Caco-2 (cell line): ENCODE measurements at regions not wholly inside any gene's neighbourhood (a gene's known extent, or its start where the extent isn't known, plus 50 kb on each side); places are given as distances from the start of the nearest gene placed in this dataset.

Experiments used
- BruUV-seq: library from RNA; stranded (reverse); fragments of 400-500 nt; replicated peaks from 2 replicates; lab custom pipeline; 2021; lab: Mats Ljungman, UMichigan
- CTCF ChIA-PET: fragments of 300-600 bp; sonication (Branson Sonifier 250); formaldehyde crosslinking; loops from one replicate; lab custom pipeline; 2022; ENCODE audit warnings: antibody characterized with exemption; lab: Charles Lee
- POLR2A ChIA-PET: fragments of 300-600 bp; sonication (Branson Sonifier 250); formaldehyde crosslinking; loops from one replicate; lab custom pipeline; 2022; ENCODE audit warnings: antibody characterized with exemption; lab: Charles Lee
- DNase-seq, 2 experiments: peaks; one replicate each; pipeline versions ENCODE4 v3.0.0 to v3.0.0-alpha.2; 2020 to 2022
- H3K27me3 ChIP-seq: replicated peaks from 2 replicates; pipeline ENCODE4 v1.6.0; 2011; ENCODE audit warnings: low read length; ENCODE audit not compliant: control insufficient read depth, insufficient read depth
- H3K36me3 ChIP-seq: 2 replicates; pipeline ENCODE4 v1.5.1; 2011; ENCODE audit warnings: low read length; ENCODE audit not compliant: control insufficient read depth, insufficient read depth
- H3K4me1 ChIP-seq: fragments of 250-450 bp; sonication (Bioruptor Pico); 2 replicates; pipeline ENCODE4 v1.5.1; 2020; ENCODE audit warnings: mild to moderate bottlenecking
- H3K4me3 ChIP-seq: 2 replicates; pipeline ENCODE4 v1.5.1; 2011; ENCODE audit warnings: low read depth, mild to moderate bottlenecking, control low read depth, low read length
- H3K9me3 ChIP-seq: fragments of 250-450 bp; sonication (Bioruptor Pico); 2 replicates; pipeline ENCODE4 v1.5.1; 2020; ENCODE audit warnings: mild to moderate bottlenecking, moderate library complexity
- H3K27ac Mint-ChIP-seq: one replicate; pipeline ENCODE4 v1.8.0; 2022; ENCODE audit warnings: mixed read lengths; ENCODE audit not compliant: unreplicated experiment
- H3K27me3 Mint-ChIP-seq: one replicate; pipeline ENCODE4 v1.8.0; 2022; ENCODE audit warnings: mixed read lengths; ENCODE audit not compliant: insufficient read depth, unreplicated experiment
- H3K36me3 Mint-ChIP-seq: one replicate; pipeline ENCODE4 v1.8.0; 2022; ENCODE audit warnings: mild to moderate bottlenecking, mixed read lengths; ENCODE audit not compliant: insufficient read depth, unreplicated experiment
- H3K4me1 Mint-ChIP-seq: one replicate; pipeline ENCODE4 v1.8.0; 2022; ENCODE audit warnings: low read depth, mixed read lengths; ENCODE audit not compliant: unreplicated experiment
- H3K4me3 Mint-ChIP-seq: one replicate; pipeline ENCODE4 v1.8.0; 2022; ENCODE audit warnings: mild to moderate bottlenecking, moderate library complexity, mixed read lengths; ENCODE audit not compliant: unreplicated experiment
- H3K9me3 Mint-ChIP-seq: one replicate; pipeline ENCODE4 v1.8.0; 2022; ENCODE audit warnings: mixed read lengths; ENCODE audit not compliant: unreplicated experiment
- intact Hi-C: fragments of 100-400 bp; cut with micrococcal nuclease; formaldehyde crosslinking; loops from one replicate; pipeline ENCODE4 v1.10.0; 2022; ENCODE audit not compliant: unreplicated experiment
- TF ChIP-seq, protein P1 (sequence below), 2 experiments: fragments of 200-600 bp in 1 of 2; IDR thresholded peaks; 1 replicate in 1 of 2; 2 replicates in 1 of 2; pipeline versions ENCODE4 v1.5.1 to v1.8.0; 2011 to 2022; ENCODE audit warnings: antibody characterized with exemption in 1 of 2, control low read depth in 1 of 2, inconsistent platforms in 1 of 2, low read depth in 1 of 2, low read length in 1 of 2, mild to moderate bottlenecking in 1 of 2, moderate library complexity in 1 of 2; ENCODE audit not compliant: insufficient read depth in 1 of 2, severe bottlenecking in 1 of 2, unreplicated experiment in 1 of 2

- Mint-ChIP-seq H3K4me3 (no peak overlapping the region), H3K36me3 (no peaks in the 10 kb centered on the region), H3K9me3 (peaks cover 19% of the 10 kb centered on the region), H3K27me3 (no peaks in the 10 kb centered on the region), H3K4me1 (peaks cover 25% of the 10 kb centered on the region), H3K27ac (no peak overlapping the region)
- CTCF ChIA-PET = no interaction called here
- POLR2A ChIA-PET = interaction anchor here (0.5 kb wide), 1 partner anchor 214 kb away, joined by 3 read pairs; no protein-coding TSS in a partner anchor
- no peak for DNase-seq
- H3K4me1 ChIP-seq = peaks cover 5% of the 10 kb centered on the region; the same call in 1 of the 2 replicates
- no TSS peak for BruUV-seq
- H3K36me3 ChIP-seq = no peaks in the 10 kb centered on the region
- TF ChIP-seq, protein P1, sequence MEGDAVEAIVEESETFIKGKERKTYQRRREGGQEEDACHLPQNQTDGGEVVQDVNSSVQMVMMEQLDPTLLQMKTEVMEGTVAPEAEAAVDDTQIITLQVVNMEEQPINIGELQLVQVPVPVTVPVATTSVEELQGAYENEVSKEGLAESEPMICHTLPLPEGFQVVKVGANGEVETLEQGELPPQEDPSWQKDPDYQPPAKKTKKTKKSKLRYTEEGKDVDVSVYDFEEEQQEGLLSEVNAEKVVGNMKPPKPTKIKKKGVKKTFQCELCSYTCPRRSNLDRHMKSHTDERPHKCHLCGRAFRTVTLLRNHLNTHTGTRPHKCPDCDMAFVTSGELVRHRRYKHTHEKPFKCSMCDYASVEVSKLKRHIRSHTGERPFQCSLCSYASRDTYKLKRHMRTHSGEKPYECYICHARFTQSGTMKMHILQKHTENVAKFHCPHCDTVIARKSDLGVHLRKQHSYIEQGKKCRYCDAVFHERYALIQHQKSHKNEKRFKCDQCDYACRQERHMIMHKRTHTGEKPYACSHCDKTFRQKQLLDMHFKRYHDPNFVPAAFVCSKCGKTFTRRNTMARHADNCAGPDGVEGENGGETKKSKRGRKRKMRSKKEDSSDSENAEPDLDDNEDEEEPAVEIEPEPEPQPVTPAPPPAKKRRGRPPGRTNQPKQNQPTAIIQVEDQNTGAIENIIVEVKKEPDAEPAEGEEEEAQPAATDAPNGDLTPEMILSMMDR (IDR thresholded peaks at IDR 0.05; ENCODE audit: insufficient read depth in 1 of 2, low read depth in 1 of 2, low read length in 1 of 2, severe bottlenecking in 1 of 2, unreplicated experiment in 1 of 2) = no peak
- no peaks in the 10 kb centered on the region for H3K27me3 ChIP-seq
- no peak overlapping the region for H3K4me3 ChIP-seq
- no peaks in the 10 kb centered on the region for H3K9me3 ChIP-seq
- intact Hi-C loops = no loop called here
These were observed 101.2 kb downstream of the CRPPA start for GRCh38 chr7:16320099-16320660.

DNA sequence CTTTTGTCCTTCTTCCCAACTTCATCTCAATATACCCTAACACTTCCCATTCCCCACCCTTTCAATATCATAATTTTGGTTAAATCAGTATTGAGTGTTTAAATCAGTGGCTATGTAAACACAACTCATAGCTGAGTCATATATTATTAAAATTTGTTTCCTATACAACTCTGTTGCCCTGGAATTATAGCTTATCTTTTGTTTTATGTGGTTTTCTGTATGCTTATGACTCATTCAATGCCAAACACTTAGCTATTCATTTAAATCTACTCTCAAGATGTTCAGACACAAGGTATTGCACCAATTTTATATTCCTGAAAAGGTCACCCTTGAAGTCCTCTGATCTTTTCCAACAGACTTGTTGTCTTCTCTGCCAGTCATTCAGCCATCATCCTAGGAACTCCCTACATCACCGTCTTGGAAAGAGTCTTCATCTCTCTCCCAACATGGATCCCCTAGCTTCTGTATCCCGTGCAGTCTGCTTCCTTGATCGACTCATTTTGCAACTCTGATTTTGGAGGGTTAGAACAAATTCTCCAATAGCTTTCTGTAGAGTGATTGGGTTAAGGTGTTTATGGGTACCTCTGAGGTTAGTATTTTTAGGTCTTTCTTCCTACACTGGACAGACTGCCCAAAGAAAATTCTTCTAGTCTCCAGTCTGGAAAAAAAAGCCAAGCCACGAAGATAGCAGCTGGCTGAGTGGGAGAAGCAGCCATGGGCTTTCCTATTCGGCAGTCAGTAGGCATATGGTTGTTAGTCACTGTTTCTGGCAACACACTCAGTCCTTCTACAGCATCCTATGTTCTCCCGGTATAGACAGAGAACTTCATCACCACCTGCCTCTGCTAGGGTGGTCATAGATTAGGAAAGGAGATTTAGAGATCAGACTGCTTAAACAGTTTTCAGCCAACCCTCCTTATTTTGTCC is 102.1 kb downstream of the CRPPA start:
- TF ChIP-seq, protein P1 (IDR thresholded peaks at IDR 0.05; ENCODE audit: insufficient read depth in 1 of 2, low read depth in 1 of 2, low read length in 1 of 2, severe bottlenecking in 1 of 2, unreplicated experiment in 1 of 2) = no peak
- Mint-ChIP-seq H3K36me3 (no peaks in the 10 kb centered on the region), H3K27me3 (no peaks in the 10 kb centered on the region), H3K4me1 (peaks cover 25% of the 10 kb centered on the region), H3K27ac (no peak overlapping the region), H3K4me3 (no peak overlapping the region), H3K9me3 (peaks cover 19% of the 10 kb centered on the region)
- ChIA-PET CTCF (no interaction called here), POLR2A (no interaction called here)
- Histone ChIP-seq H3K36me3 (no peaks in the 10 kb centered on the region), H3K27me3 (no peaks in the 10 kb centered on the region), H3K9me3 (no peaks in the 10 kb centered on the region), H3K4me3 (no peak overlapping the region), H3K4me1 (peaks cover 5% of the 10 kb centered on the region; the same call in 1 of the 2 replicates)
- DNase-seq = no peak
- intact Hi-C loops = no loop called here
- BruUV-seq = no TSS peak

- H3K4me3 ChIP-seq = no peak overlapping the region
- no TSS peak for BruUV-seq
- no peak overlapping the region for H3K4me3 Mint-ChIP-seq
These were observed 102.9 kb downstream of the CRPPA start for GRCh38 chr7:16318463-16318862.

More at GRCh38 chr7:16318463-16318862, 102.9 kb downstream of the CRPPA start:
- peaks cover 5% of the 10 kb centered on the region; the same call in 1 of the 2 replicates for H3K4me1 ChIP-seq
- CTCF ChIA-PET = no interaction called here
- TF ChIP-seq, protein P1 (IDR thresholded peaks at IDR 0.05; ENCODE audit: insufficient read depth in 1 of 2, low read depth in 1 of 2, low read length in 1 of 2, severe bottlenecking in 1 of 2, unreplicated experiment in 1 of 2) = no peak
- peaks cover 12% of the 10 kb centered on the region for H3K9me3 Mint-ChIP-seq
- no peaks in the 10 kb centered on the region for H3K9me3 ChIP-seq
- intact Hi-C loops = no loop called here
- no peaks in the 10 kb centered on the region for H3K36me3 ChIP-seq
- H3K4me1 Mint-ChIP-seq = peaks cover 25% of the 10 kb centered on the region
- no peaks in the 10 kb centered on the region for H3K27me3 Mint-ChIP-seq
- no peak for DNase-seq
- H3K27ac Mint-ChIP-seq = no peak overlapping the region
- no peaks in the 10 kb centered on the region for H3K27me3 ChIP-seq
- POLR2A ChIA-PET = no interaction called here
- no peaks in the 10 kb centered on the region for H3K36me3 Mint-ChIP-seq
